ENCODE measurements at regions not wholly inside any gene's neighbourhood (a gene's known extent, or its start where the extent isn't known, plus 50 kb on each side); places are given as distances from the start of the nearest gene placed in this dataset.

- no peak overlapping the region for H3K27ac ChIP-seq
- ATAC-seq (no peak), FAIRE-seq (no peak), DNase-seq (no peak)
- intact Hi-C loops (cut with DNase I): no loop called here
- no peak for TF ChIP-seq CTCF (IDR thresholded peaks at IDR 0.05)
- 57 to 75% methylated on average over 3 of the region's 3 CpGs for WGBS, 2 donors
- H3K4me3 ChIP-seq: no peak overlapping the region
- no peaks in the 10 kb centered on the region for H3K9me3 ChIP-seq
- H3K36me3 ChIP-seq: no peaks in the 10 kb centered on the region
- no peaks in the 10 kb centered on the region for H3K4me1 ChIP-seq
- H3K27me3 ChIP-seq: no peaks in the 10 kb centered on the region
These were observed 314.3 kb downstream of the SLITRK1 start for GRCh38 chr13:83568019-83568418.

- Histone ChIP-seq H3K4me1 (no peaks in the 10 kb centered on the region), H3K27ac (no peak overlapping the region), H3K36me3 (no peaks in the 10 kb centered on the region), H3K4me3 (no peak overlapping the region), H3K27me3 (no peaks in the 10 kb centered on the region), H3K9me3 (no peaks in the 10 kb centered on the region)
- no peak for FAIRE-seq
- WGBS, 2 donors: 76 to 81% methylated on average over 5 of the region's 5 CpGs
- no peak for ATAC-seq
- TF ChIP-seq CTCF (IDR thresholded peaks at IDR 0.05): no peak
- DNase-seq: no peak
- intact Hi-C loops (cut with DNase I): no loop called here
These were observed 318.8 kb downstream of the SLITRK1 start for GRCh38 chr13:83563499-83563898.

DNA sequence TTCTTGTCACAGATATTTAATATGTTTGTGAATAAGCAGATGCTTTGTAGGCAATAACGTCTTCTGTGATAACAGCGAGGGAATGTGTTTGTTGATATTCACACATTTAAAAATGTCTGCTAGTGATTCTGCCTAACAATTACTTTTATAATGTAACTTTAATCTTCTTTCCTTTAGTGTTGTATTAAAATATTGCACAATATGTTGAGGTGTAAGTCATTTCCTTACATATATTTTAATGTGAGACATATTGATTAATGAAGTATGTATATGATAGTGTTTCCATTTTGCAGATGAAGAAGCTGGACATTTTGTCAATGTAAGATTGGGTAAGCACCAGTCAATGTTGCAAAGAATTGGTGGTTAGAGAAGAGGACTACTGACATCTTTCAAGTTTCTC, 324.4 kb downstream of the SLITRK1 start:
- Histone ChIP-seq H3K27me3 (no peaks in the 10 kb centered on the region), H3K4me1 (no peaks in the 10 kb centered on the region), H3K4me3 (no peak overlapping the region), H3K9me3 (no peaks in the 10 kb centered on the region), H3K27ac (no peak overlapping the region), H3K36me3 (no peaks in the 10 kb centered on the region)
- ATAC-seq (no peak), FAIRE-seq (no peak), DNase-seq (no peak)
- WGBS, 2 donors: 70 to 77% methylated on average over 2 of the region's 2 CpGs
- intact Hi-C loops (cut with DNase I): no loop called here
- no peak for TF ChIP-seq CTCF (IDR thresholded peaks at IDR 0.05)

GRCh38 chr13:83549671-83550070, 332.6 kb downstream of the SLITRK1 start:
- 92 to 100% methylated on average over 1 of the region's 1 CpG for WGBS, 2 donors
- H3K36me3 ChIP-seq: no peaks in the 10 kb centered on the region
- TF ChIP-seq CTCF (IDR thresholded peaks at IDR 0.05): no peak
- no peaks in the 10 kb centered on the region for H3K4me1 ChIP-seq
- FAIRE-seq (no peak), ATAC-seq (no peak), DNase-seq (no peak)
- H3K4me3 ChIP-seq: no peak overlapping the region
- H3K27ac ChIP-seq: no peak overlapping the region
- no peaks in the 10 kb centered on the region for H3K9me3 ChIP-seq
- intact Hi-C loops (cut with DNase I): no loop called here
- no peaks in the 10 kb centered on the region for H3K27me3 ChIP-seq

DNA sequence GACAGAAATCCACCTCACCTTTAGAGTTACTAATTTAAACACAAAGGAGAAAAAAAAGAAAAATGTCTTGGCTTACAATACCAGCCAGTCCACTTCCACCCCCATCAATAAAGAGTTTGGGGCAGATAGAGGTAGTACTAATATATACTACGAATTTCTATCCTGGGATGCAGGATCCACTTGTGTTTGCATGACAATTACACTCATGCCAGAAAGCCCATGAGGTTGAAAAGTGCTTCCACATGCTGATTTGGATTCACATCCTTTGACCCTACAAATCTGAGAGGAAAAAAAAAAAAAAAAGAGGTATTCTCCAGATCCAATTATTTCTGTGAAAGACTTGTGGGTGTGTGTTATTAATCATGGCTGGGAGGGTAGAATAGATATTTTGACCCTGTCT, 335.2 kb downstream of the SLITRK1 start:
- DNase-seq (no peak), FAIRE-seq (no peak), ATAC-seq (no peak)
- Histone ChIP-seq H3K36me3 (no peaks in the 10 kb centered on the region), H3K27me3 (no peaks in the 10 kb centered on the region), H3K4me3 (no peak overlapping the region), H3K9me3 (no peaks in the 10 kb centered on the region), H3K27ac (no peak overlapping the region), H3K4me1 (no peaks in the 10 kb centered on the region)
- intact Hi-C loops (cut with DNase I): no loop called here
- no peak for TF ChIP-seq CTCF (IDR thresholded peaks at IDR 0.05)
- 34 to 61% methylated on average over 1 of the region's 1 CpG for WGBS, 2 donors

Data from pancreas (tissue), 10 donors.